ENCODE measurements at regions not wholly inside any gene's neighbourhood (a gene's known extent, or its start where the extent isn't known, plus 50 kb on each side); places are given as distances from the start of the nearest gene placed in this dataset.
A peak's percentile ranks its signal among the peaks of the same experiment; 100 is the strongest.

DNA sequence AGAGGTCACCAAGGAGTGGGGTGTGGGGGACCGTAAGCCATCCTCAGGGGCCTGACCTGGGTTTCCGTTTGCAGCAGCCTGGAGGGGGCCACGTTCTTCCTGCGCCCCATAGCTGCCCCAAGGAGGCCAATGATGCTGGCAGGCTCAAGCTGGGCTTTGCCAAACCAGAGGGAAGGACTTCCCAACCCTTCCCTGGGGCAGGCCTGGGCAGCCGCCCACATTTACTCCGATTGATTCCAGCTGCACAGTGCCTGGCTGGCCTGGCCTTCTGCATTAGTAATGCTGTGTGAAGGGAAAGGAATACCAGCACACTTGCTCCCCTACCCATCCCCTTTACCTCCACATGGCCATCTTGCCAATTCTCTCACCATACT, 360.6 kb upstream of the SLC14A2 start:
- H3K4me3 ChIP-seq (ENCODE audit: low read length in 2 of 2): no peak overlapping the region
- H3K36me3 ChIP-seq (ENCODE audit: control insufficient read depth in 2 of 2, insufficient read depth in 2 of 2, low read length in 2 of 2): no peaks in the 10 kb centered on the region
- no peaks in the 10 kb centered on the region for H3K4me1 ChIP-seq (ENCODE audit: control insufficient read depth in 2 of 2, insufficient read depth in 2 of 2, low read length in 2 of 2)
- H3K9me3 ChIP-seq (ENCODE audit: control insufficient read depth in 2 of 2, low read length in 2 of 2): no peaks in the 10 kb centered on the region
- no peaks in the 10 kb centered on the region for H3K27me3 ChIP-seq (ENCODE audit: control insufficient read depth in 2 of 2, insufficient read depth in 2 of 2, low read length in 2 of 2)
- H3K27ac ChIP-seq (ENCODE audit: low read depth in 2 of 2, low read length in 2 of 2): peak overlapping the region in 1 of 2 donors; percentile 42
- no peak overlapping the region for H3K9ac ChIP-seq (ENCODE audit: low read depth in 1 of 2, low read length in 2 of 2)

DNA sequence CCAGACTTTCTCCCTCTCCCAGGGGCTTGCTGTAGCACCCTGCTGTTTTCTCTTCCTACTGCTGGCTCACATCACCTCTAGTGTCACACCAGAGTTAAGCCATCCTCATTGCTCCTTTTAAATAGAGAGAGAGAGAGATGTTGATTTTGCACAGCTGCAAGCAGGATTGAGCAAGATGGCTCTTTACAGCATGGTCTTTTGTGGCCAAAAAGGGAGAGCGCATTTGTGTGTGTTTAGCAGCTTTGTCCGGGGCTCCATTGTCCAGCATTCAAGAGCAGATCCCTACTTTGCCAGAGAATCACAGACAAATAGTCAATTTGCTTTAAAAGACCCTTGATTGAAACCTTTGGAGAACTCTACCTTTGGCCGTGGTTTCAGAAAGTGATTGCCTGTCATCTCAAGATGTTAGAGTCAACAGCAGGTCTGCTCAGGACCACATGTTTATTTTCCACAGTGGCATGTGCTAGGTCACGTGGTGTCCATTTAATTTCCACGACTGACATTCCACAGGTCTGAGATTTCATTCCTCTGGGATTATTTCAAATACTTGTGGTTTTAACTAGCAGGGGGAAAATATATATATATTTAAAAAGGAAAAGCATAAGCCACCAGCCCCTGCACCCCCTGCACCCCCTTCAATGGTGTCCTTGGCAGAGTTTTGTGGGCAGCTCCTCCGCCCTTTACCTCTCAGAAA, 359.9 kb upstream of the SLC14A2 start:
- Histone ChIP-seq H3K27me3 (ENCODE audit: control insufficient read depth in 2 of 2, insufficient read depth in 2 of 2, low read length in 2 of 2) (no peaks in the 10 kb centered on the region), H3K9ac (ENCODE audit: low read depth in 1 of 2, low read length in 2 of 2) (no peak overlapping the region), H3K27ac (ENCODE audit: low read depth in 2 of 2, low read length in 2 of 2) (peak overlapping the region; percentile 5 to 42)

GRCh38 chr18:45260125-45260524, 355.2 kb upstream of the SLC14A2 start:
- no peaks in the 10 kb centered on the region for H3K36me3 ChIP-seq (ENCODE audit: control insufficient read depth in 2 of 2, insufficient read depth in 2 of 2, low read length in 2 of 2)
- H3K9ac ChIP-seq (ENCODE audit: low read depth in 1 of 2, low read length in 2 of 2): no peak overlapping the region
- H3K9me3 ChIP-seq (ENCODE audit: control insufficient read depth in 2 of 2, low read length in 2 of 2): no peaks in the 10 kb centered on the region
- H3K4me1 ChIP-seq (ENCODE audit: control insufficient read depth in 2 of 2, insufficient read depth in 2 of 2, low read length in 2 of 2): no peaks in the 10 kb centered on the region
- no peak overlapping the region for H3K27ac ChIP-seq (ENCODE audit: low read depth in 2 of 2, low read length in 2 of 2)
- H3K4me3 ChIP-seq (ENCODE audit: low read length in 2 of 2): no peak overlapping the region
- no peaks in the 10 kb centered on the region for H3K27me3 ChIP-seq (ENCODE audit: control insufficient read depth in 2 of 2, insufficient read depth in 2 of 2, low read length in 2 of 2)

More for the DNA sequence above, 359.9 kb upstream of the SLC14A2 start:
- Histone ChIP-seq H3K4me1 (ENCODE audit: control insufficient read depth in 2 of 2, insufficient read depth in 2 of 2, low read length in 2 of 2) (no peaks in the 10 kb centered on the region), H3K36me3 (ENCODE audit: control insufficient read depth in 2 of 2, insufficient read depth in 2 of 2, low read length in 2 of 2) (no peaks in the 10 kb centered on the region), H3K4me3 (ENCODE audit: low read length in 2 of 2) (no peak overlapping the region), H3K9me3 (ENCODE audit: control insufficient read depth in 2 of 2, low read length in 2 of 2) (no peaks in the 10 kb centered on the region)

- Histone ChIP-seq H3K27ac (ENCODE audit: low read depth in 2 of 2, low read length in 2 of 2) (no peak overlapping the region), H3K4me1 (ENCODE audit: control insufficient read depth in 2 of 2, insufficient read depth in 2 of 2, low read length in 2 of 2) (peaks cover 0 to 9% of the 10 kb centered on the region in 2 donors), H3K36me3 (ENCODE audit: control insufficient read depth in 2 of 2, insufficient read depth in 2 of 2, low read length in 2 of 2) (no peaks in the 10 kb centered on the region), H3K9ac (ENCODE audit: low read depth in 1 of 2, low read length in 2 of 2) (no peak overlapping the region), H3K4me3 (ENCODE audit: low read length in 2 of 2) (no peak overlapping the region), H3K27me3 (ENCODE audit: control insufficient read depth in 2 of 2, insufficient read depth in 2 of 2, low read length in 2 of 2) (no peaks in the 10 kb centered on the region), H3K9me3 (ENCODE audit: control insufficient read depth in 2 of 2, low read length in 2 of 2) (no peaks in the 10 kb centered on the region)
Observed at GRCh38 chr18:45266023-45266422, 349.3 kb upstream of the SLC14A2 start.

- no peak overlapping the region for H3K27ac ChIP-seq (ENCODE audit: low read depth in 2 of 2, low read length in 2 of 2)
- H3K27me3 ChIP-seq (ENCODE audit: control insufficient read depth in 2 of 2, insufficient read depth in 2 of 2, low read length in 2 of 2): no peaks in the 10 kb centered on the region
- no peaks in the 10 kb centered on the region for H3K9me3 ChIP-seq (ENCODE audit: control insufficient read depth in 2 of 2, low read length in 2 of 2)
Observed at GRCh38 chr18:45267622-45268021, 347.7 kb upstream of the SLC14A2 start.

GRCh38 chr18:45268583-45268982, 346.7 kb upstream of the SLC14A2 start:
- no peaks in the 10 kb centered on the region for H3K27me3 ChIP-seq (ENCODE audit: control insufficient read depth in 2 of 2, insufficient read depth in 2 of 2, low read length in 2 of 2)
- H3K27ac ChIP-seq (ENCODE audit: low read depth in 2 of 2, low read length in 2 of 2): no peak overlapping the region
- no peaks in the 10 kb centered on the region for H3K9me3 ChIP-seq (ENCODE audit: control insufficient read depth in 2 of 2, low read length in 2 of 2)
- H3K4me3 ChIP-seq (ENCODE audit: low read length in 2 of 2): no peak overlapping the region
- no peaks in the 10 kb centered on the region for H3K36me3 ChIP-seq (ENCODE audit: control insufficient read depth in 2 of 2, insufficient read depth in 2 of 2, low read length in 2 of 2)
- H3K9ac ChIP-seq (ENCODE audit: low read depth in 1 of 2, low read length in 2 of 2): no peak overlapping the region
- peaks cover 0 to 9% of the 10 kb centered on the region in 2 donors for H3K4me1 ChIP-seq (ENCODE audit: control insufficient read depth in 2 of 2, insufficient read depth in 2 of 2, low read length in 2 of 2)

More at GRCh38 chr18:45267622-45268021, 347.7 kb upstream of the SLC14A2 start:
- H3K36me3 ChIP-seq (ENCODE audit: control insufficient read depth in 2 of 2, insufficient read depth in 2 of 2, low read length in 2 of 2): no peaks in the 10 kb centered on the region
- H3K4me3 ChIP-seq (ENCODE audit: low read length in 2 of 2): no peak overlapping the region
- peaks cover 0 to 9% of the 10 kb centered on the region in 2 donors for H3K4me1 ChIP-seq (ENCODE audit: control insufficient read depth in 2 of 2, insufficient read depth in 2 of 2, low read length in 2 of 2)
- no peak overlapping the region for H3K9ac ChIP-seq (ENCODE audit: low read depth in 1 of 2, low read length in 2 of 2)

- Histone ChIP-seq H3K27ac (ENCODE audit: low read depth in 2 of 2, low read length in 2 of 2) (no peak overlapping the region), H3K9me3 (ENCODE audit: control insufficient read depth in 2 of 2, low read length in 2 of 2) (peaks cover 0 to 1% of the 10 kb centered on the region in 2 donors), H3K36me3 (ENCODE audit: control insufficient read depth in 2 of 2, insufficient read depth in 2 of 2, low read length in 2 of 2) (no peaks in the 10 kb centered on the region), H3K9ac (ENCODE audit: low read depth in 1 of 2, low read length in 2 of 2) (no peak overlapping the region), H3K4me1 (ENCODE audit: control insufficient read depth in 2 of 2, insufficient read depth in 2 of 2, low read length in 2 of 2) (peaks cover 0 to 9% of the 10 kb centered on the region in 2 donors), H3K4me3 (ENCODE audit: low read length in 2 of 2) (no peak overlapping the region), H3K27me3 (ENCODE audit: control insufficient read depth in 2 of 2, insufficient read depth in 2 of 2, low read length in 2 of 2) (no peaks in the 10 kb centered on the region)
Observed at GRCh38 chr18:45270289-45270771, 344.9 kb upstream of the SLC14A2 start.

- no peaks in the 10 kb centered on the region for H3K36me3 ChIP-seq (ENCODE audit: control insufficient read depth in 2 of 2, insufficient read depth in 2 of 2, low read length in 2 of 2)
- H3K9me3 ChIP-seq (ENCODE audit: control insufficient read depth in 2 of 2, low read length in 2 of 2): peaks cover 0 to 2% of the 10 kb centered on the region in 2 donors
- no peak overlapping the region for H3K27ac ChIP-seq (ENCODE audit: low read depth in 2 of 2, low read length in 2 of 2)
- H3K4me3 ChIP-seq (ENCODE audit: low read length in 2 of 2): no peak overlapping the region
- H3K27me3 ChIP-seq (ENCODE audit: control insufficient read depth in 2 of 2, insufficient read depth in 2 of 2, low read length in 2 of 2): no peaks in the 10 kb centered on the region
- no peak overlapping the region for H3K9ac ChIP-seq (ENCODE audit: low read depth in 1 of 2, low read length in 2 of 2)
- H3K4me1 ChIP-seq (ENCODE audit: control insufficient read depth in 2 of 2, insufficient read depth in 2 of 2, low read length in 2 of 2): peaks cover 5 to 15% of the 10 kb centered on the region in 2 donors
Observed at GRCh38 chr18:45274026-45274425, 341.2 kb upstream of the SLC14A2 start.

GRCh38 chr18:45275367-45276113, 339.7 kb upstream of the SLC14A2 start:
- Histone ChIP-seq H3K9ac (ENCODE audit: low read depth in 1 of 2, low read length in 2 of 2) (no peak overlapping the region), H3K9me3 (ENCODE audit: control insufficient read depth in 2 of 2, low read length in 2 of 2) (peaks cover 0 to 2% of the 10 kb centered on the region in 2 donors), H3K27me3 (ENCODE audit: control insufficient read depth in 2 of 2, insufficient read depth in 2 of 2, low read length in 2 of 2) (no peaks in the 10 kb centered on the region), H3K4me3 (ENCODE audit: low read length in 2 of 2) (no peak overlapping the region), H3K36me3 (ENCODE audit: control insufficient read depth in 2 of 2, insufficient read depth in 2 of 2, low read length in 2 of 2) (no peaks in the 10 kb centered on the region), H3K27ac (ENCODE audit: low read depth in 2 of 2, low read length in 2 of 2) (no peak overlapping the region), H3K4me1 (ENCODE audit: control insufficient read depth in 2 of 2, insufficient read depth in 2 of 2, low read length in 2 of 2) (peaks cover 5 to 9% of the 10 kb centered on the region in 2 donors)

DNA sequence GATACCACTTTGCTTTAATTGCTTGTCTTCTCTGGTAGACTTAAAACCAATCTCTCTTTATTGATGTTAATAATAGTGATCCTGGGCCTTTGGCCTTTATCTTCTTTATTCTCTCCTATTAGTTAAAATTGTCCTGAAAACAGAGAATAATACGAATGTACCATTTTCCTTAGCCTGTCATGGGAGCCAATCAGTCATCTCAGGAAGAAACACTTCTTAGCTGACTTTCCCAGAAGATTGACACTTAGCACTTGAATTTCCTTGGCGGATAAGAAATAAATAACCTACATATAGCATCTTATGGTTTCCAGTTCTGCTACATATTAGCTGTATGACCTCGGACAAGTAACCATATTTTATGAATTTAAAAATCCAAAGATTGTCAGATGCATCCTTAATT, 338.4 kb upstream of the SLC14A2 start:
- Histone ChIP-seq H3K36me3 (ENCODE audit: control insufficient read depth in 2 of 2, insufficient read depth in 2 of 2, low read length in 2 of 2) (no peaks in the 10 kb centered on the region), H3K9me3 (ENCODE audit: control insufficient read depth in 2 of 2, low read length in 2 of 2) (peaks cover 0 to 2% of the 10 kb centered on the region in 2 donors), H3K9ac (ENCODE audit: low read depth in 1 of 2, low read length in 2 of 2) (no peak overlapping the region), H3K4me1 (ENCODE audit: control insufficient read depth in 2 of 2, insufficient read depth in 2 of 2, low read length in 2 of 2) (peaks cover 5 to 6% of the 10 kb centered on the region in 2 donors), H3K27ac (ENCODE audit: low read depth in 2 of 2, low read length in 2 of 2) (no peak overlapping the region), H3K4me3 (ENCODE audit: low read length in 2 of 2) (no peak overlapping the region), H3K27me3 (ENCODE audit: control insufficient read depth in 2 of 2, insufficient read depth in 2 of 2, low read length in 2 of 2) (no peaks in the 10 kb centered on the region)

Data from mucosa of rectum (tissue), 2 donors.